Keratinocyte (primary cell): ENCODE measurements at regions not wholly inside any gene's neighbourhood (a gene's known extent, or its start where the extent isn't known, plus 50 kb on each side); places are given as distances from the start of the nearest gene placed in this dataset.

Experiments
- CTCF ChIP-seq, 3 experiments: IDR thresholded peaks in 1 of 3; conservative IDR thresholded peaks in 1 of 3; optimal IDR thresholded peaks in 1 of 3; 2 replicates in 2 of 3; 3 replicates in 1 of 3; pipeline versions ENCODE3 to v1.5.1; 2011; ENCODE audit warnings: low read length in 3 of 3, mild to moderate bottlenecking in 3 of 3, moderate library complexity in 2 of 3, control low read depth in 1 of 3, inconsistent platforms in 1 of 3; ENCODE audit not compliant: insufficient read depth in 2 of 3; ENCODE audit errors: extremely low read depth in 1 of 3
- EZH2 ChIP-seq: IDR thresholded peaks from one replicate; pipeline ENCODE4 v1.6.1; 2012; ENCODE audit warnings: inconsistent platforms, mild to moderate bottlenecking, low read length, moderate library complexity

DNA sequence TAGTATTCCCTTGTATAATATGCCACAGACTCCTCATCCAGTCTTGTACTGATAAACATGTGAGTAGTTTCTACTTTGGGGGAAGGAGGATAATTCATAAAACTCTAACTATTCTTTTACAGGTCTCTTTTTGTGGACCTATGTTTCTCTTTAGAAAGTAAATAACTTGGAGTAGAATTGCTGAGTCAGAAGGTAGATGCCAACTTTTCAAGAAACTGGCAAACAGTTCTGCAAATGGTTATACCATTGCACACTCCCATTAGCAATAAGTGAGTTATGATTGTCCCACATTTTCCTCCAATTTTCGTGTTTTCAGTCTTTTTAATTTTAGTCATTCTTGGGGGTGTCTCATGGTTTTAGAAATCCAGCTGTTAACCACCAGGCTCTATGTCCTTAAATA lies 477.2 kb upstream of the LRRTM4 start:
- TF ChIP-seq CTCF (optimal IDR thresholded peaks at IDR 0.05 in 1 of 3, IDR thresholded peaks at IDR 0.05 in 1 of 3, conservative IDR thresholded peaks at IDR 0.05 in 1 of 3; ENCODE audit: extremely low read depth in 1 of 3, insufficient read depth in 2 of 3, low read length in 3 of 3) (no peak), EZH2 (no peak)
